ENCODE measurements at regions not wholly inside any gene's neighbourhood (a gene's known extent, or its start where the extent isn't known, plus 50 kb on each side); places are given as distances from the start of the nearest gene placed in this dataset.

GRCh38 chr4:44848466-44848865 is 122.1 kb upstream of the GNPDA2 start:
- intact Hi-C loops (cut with DNase I) = no loop called here
- H3K27ac ChIP-seq = no peak overlapping the region
- no peak for DNase-seq
- TF ChIP-seq POLR2A (IDR thresholded peaks at IDR 0.05) = no peak
- no peak overlapping the region for H3K4me3 ChIP-seq (replicated peaks in 1 of 3)
- H3K36me3 ChIP-seq = no peaks in the 10 kb centered on the region
- H3K9me3 ChIP-seq = no peaks in the 10 kb centered on the region
- no peaks in the 10 kb centered on the region for H3K27me3 ChIP-seq
- no peaks in the 10 kb centered on the region for H3K4me1 ChIP-seq

GRCh38 chr4:44845993-44846392 is 119.6 kb upstream of the GNPDA2 start:
- no peak for TF ChIP-seq CTCF (IDR thresholded peaks at IDR 0.05)
- no peak for TF ChIP-seq POLR2A (IDR thresholded peaks at IDR 0.05)
- no peak overlapping the region for H3K27ac ChIP-seq
- intact Hi-C loops (cut with DNase I) = no loop called here
- WGBS, 2 donors = 69 to 89% methylated on average over 4 of the region's 4 CpGs
- no peaks in the 10 kb centered on the region for H3K4me1 ChIP-seq
- no peak for DNase-seq
- H3K9me3 ChIP-seq = no peaks in the 10 kb centered on the region
- H3K4me3 ChIP-seq (replicated peaks in 1 of 3) = no peak overlapping the region
- no peaks in the 10 kb centered on the region for H3K27me3 ChIP-seq
- no peaks in the 10 kb centered on the region for H3K36me3 ChIP-seq

DNA sequence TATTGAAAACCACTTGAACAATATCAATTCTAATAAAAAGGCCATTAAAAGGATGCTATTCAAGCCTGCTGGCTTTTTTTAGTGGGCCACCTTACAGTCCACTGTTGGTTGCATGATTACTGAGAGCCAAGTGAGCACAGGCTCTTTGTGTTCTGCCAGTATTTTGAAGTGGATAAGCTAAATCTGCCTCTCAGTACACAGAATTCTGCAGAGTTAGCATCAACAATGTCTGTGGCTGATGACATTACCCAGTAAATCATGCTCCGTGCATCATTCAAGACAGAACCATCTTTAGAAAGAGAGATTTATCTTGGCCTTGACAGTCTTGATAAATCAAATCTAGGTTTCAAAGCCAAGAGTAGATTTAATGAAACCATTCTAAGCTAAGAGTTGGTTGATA is 119.0 kb upstream of the GNPDA2 start:
- Histone ChIP-seq H3K9me3 (no peaks in the 10 kb centered on the region), H3K27me3 (no peaks in the 10 kb centered on the region), H3K4me1 (no peaks in the 10 kb centered on the region), H3K4me3 (replicated peaks in 1 of 3) (no peak overlapping the region), H3K27ac (no peak overlapping the region), H3K36me3 (no peaks in the 10 kb centered on the region)
- no peak for DNase-seq
- TF ChIP-seq CTCF (IDR thresholded peaks at IDR 0.05) = no peak
- no peak for TF ChIP-seq POLR2A (IDR thresholded peaks at IDR 0.05)
- intact Hi-C loops (cut with DNase I) = no loop called here
- 93 to 94% methylated on average over 1 of the region's 1 CpG for WGBS, 2 donors

- H3K4me1 ChIP-seq = no peaks in the 10 kb centered on the region
- no peaks in the 10 kb centered on the region for H3K27me3 ChIP-seq
- H3K36me3 ChIP-seq = no peaks in the 10 kb centered on the region
- DNase-seq = no peak
- H3K4me3 ChIP-seq (replicated peaks in 1 of 3) = no peak overlapping the region
- intact Hi-C loops (cut with DNase I) = no loop called here
- H3K9me3 ChIP-seq = no peaks in the 10 kb centered on the region
- TF ChIP-seq POLR2A (IDR thresholded peaks at IDR 0.05) (no peak), CTCF (IDR thresholded peaks at IDR 0.05) (no peak)
- 67 to 68% methylated on average over 4 of the region's 4 CpGs for WGBS, 2 donors
- H3K27ac ChIP-seq = no peak overlapping the region
Measured at GRCh38 chr4:44842531-44842930, 116.2 kb upstream of the GNPDA2 start.

- H3K4me3 ChIP-seq (replicated peaks in 1 of 3) = no peak overlapping the region
- DNase-seq = no peak
- no peaks in the 10 kb centered on the region for H3K9me3 ChIP-seq
- TF ChIP-seq POLR2A (IDR thresholded peaks at IDR 0.05) (no peak), CTCF (IDR thresholded peaks at IDR 0.05) (no peak)
- H3K4me1 ChIP-seq = no peaks in the 10 kb centered on the region
- no peak overlapping the region for H3K27ac ChIP-seq
- intact Hi-C loops (cut with DNase I) = no loop called here
- 65 to 73% methylated on average over 2 of the region's 2 CpGs for WGBS, 2 donors
- H3K36me3 ChIP-seq = no peaks in the 10 kb centered on the region
- H3K27me3 ChIP-seq = no peaks in the 10 kb centered on the region
Measured at GRCh38 chr4:44817930-44818329, 91.6 kb upstream of the GNPDA2 start.

DNA sequence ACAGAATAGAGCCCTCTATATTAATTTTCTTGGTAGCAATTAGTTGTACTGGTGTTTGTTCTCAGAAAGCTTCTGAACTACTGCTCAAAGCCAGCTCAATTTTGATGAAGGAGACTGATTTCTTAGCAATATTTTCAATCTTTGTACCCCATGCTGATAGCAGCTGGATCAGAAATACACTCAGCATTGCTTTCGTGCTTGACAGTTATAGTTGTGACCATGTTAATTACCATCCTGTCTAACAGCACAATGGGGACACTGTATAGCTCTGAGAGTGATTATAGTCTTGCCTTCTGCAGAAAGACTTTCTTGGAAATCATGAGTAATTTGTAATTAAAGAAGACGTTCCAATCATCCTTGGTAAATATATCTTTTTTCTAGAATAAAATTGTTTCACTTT is 79.7 kb upstream of the GNPDA2 start:
- TF ChIP-seq CTCF (IDR thresholded peaks at IDR 0.05) (no peak), POLR2A (IDR thresholded peaks at IDR 0.05) (no peak)
- intact Hi-C loops (cut with DNase I) = no loop called here
- Histone ChIP-seq H3K4me1 (no peaks in the 10 kb centered on the region), H3K27ac (no peak overlapping the region), H3K36me3 (no peaks in the 10 kb centered on the region), H3K9me3 (no peaks in the 10 kb centered on the region), H3K27me3 (no peaks in the 10 kb centered on the region), H3K4me3 (replicated peaks in 1 of 3) (no peak overlapping the region)
- DNase-seq = no peak
- WGBS, 2 donors = 74 to 76% methylated on average over 2 of the region's 2 CpGs
